GM21367 (cell line): ENCODE measurements at regions not wholly inside any gene's neighbourhood (a gene's known extent, or its start where the extent isn't known, plus 50 kb on each side); places are given as distances from the start of the nearest gene placed in this dataset.
"Not testable (repeated sequence)": the region's sequence is repeated elsewhere in the genome, so short reads cannot be mapped to it uniquely, and the experiment has no call there.

Source experiments
- ATAC-seq: cut with Tn5 transposase; IDR thresholded peaks from one replicate; pipeline ENCODE4 v1.9.1; 2021; ENCODE audit not compliant: unreplicated experiment

DNA sequence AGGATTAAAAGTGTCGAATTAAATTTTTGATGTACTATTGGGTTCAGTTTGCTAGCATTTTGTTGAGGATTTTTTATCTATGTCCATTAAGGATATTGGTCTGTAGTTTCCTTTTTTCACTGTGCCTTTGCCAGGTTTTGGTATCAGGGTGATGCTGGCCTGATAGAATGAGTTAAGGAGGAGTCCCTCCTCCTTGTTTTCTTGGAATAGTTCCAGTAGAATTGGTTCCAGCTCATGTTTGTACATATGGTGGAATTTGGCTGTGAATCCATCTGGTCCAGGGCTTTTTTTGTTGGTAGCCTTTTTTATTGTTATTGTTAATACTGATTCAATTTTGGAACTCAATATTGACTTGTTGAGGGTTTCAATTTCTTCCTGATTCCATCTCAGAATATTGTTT, 141.8 kb downstream of the SIM1 start:
- ATAC-seq, result no peak

DNA sequence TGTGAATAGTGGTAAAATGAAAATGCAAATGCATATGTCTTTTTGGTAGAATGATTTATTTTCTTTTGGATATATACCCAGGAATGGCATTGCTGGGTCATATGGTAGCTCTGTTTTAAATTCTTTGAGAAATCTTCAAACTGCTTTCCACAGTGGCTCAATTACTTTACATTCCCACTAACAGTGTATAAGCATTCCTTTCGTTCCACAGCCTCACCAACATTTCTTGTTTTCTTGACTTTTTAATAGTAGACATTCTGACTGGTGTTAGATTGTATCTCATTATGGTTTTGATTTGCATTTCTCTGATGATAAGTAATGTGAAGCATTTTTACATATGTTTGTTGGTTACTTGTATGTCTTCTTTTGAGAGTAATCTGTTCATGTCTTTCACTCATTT, 144.0 kb downstream of the SIM1 start:
- ATAC-seq, result no peak

DNA sequence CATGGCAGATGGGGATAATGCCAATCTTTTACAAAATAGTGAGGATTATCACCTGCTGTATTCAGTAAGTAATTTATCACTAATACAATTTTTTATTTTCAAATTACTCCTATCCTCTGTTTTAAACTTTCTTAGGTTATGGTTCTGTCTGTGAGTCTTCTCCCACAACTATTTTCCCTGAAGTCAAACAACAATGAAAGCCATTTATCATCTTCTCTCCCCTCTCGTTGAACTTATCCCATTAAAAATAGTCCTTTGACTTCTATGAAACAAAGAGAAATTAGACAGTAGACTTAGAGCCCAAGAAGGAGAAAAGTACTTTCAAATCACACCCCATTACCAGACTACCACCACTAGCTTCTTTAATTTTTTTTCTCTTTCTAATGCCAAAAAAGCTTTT, 147.7 kb downstream of the SIM1 start:
- ATAC-seq, result no peak

DNA sequence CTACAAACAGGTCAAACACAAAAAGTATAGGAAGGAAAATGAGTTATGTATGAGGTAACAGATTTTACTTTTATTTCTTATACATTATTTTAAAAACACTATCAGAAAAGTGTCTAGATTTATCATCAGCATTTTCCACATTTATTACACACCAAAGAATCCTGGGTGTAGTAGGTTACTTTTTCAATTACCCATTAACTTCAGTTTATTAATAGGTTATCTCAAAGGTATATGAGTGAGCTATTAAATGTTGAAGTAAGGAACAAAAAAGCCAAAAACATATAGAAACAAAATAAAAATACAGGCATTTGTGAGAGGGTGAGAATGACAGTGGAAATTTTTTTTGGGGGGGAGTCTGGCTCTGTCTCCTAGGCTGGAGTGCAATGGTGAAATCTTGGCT, 150.5 kb downstream of the SIM1 start:
- ATAC-seq, result no peak

DNA sequence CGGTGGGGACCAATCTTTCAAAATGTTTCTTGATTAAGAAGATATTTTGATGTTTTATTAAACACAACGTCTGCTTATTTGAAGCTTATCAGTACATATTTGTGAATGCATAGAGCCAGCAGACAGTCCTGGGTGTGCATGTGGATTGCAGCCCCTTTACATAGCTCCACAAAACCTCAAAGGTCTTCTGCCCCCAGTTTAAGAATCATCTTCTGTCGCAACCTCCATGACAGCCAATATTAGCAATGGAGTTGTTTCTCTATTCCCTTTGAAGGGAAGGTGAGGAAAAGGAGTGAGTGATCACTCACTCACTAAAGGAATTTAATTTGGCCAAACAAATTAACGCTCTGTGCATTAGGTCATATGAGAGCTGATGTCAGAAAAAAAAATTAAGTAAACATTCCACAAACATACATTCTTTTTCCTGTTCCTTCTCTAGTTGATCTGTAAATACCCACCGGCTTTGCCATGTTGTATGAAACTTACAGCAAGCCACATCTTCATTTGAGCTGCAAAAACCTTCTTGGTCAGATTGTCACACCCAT, 152.9 kb downstream of the SIM1 start:
- ATAC-seq, result no peak

DNA sequence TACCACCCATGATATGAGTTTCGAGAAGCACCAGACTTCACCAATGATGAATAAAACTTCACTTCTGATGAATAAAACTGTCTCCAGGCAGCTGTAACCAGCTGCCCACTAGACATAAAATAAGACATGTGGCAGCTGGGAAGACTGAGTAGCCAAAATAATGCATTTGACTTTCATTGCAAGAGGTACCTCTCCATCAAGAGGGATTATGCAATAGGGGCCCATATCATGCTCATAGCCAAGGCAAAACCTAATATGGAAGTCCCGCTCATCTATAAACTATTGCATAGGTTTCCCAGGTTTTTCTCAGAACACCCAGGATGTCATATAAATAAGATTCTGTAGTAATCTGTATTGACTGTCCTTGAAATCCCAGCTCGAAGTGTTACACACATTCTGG, 155.5 kb downstream of the SIM1 start:
- ATAC-seq, result no peak

DNA sequence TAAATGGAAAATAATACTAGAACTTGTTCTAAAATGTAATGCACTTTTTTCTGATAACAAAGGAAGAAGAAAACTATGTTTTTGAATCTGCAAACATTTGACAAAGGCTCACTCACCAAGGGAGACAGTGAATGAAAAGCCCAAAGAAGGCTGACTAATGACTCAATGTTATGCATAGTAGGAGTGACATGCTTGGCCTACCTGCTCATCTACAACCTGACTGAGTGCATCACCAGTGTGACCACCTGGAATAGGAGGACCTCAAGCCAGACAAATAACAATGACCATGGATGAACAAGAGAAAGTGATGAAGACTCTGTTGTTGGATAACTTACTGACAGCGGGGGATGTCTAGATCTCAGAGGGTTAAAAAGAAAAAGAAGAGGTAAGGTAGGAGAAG, 157.2 kb downstream of the SIM1 start:
- no peak for ATAC-seq

DNA sequence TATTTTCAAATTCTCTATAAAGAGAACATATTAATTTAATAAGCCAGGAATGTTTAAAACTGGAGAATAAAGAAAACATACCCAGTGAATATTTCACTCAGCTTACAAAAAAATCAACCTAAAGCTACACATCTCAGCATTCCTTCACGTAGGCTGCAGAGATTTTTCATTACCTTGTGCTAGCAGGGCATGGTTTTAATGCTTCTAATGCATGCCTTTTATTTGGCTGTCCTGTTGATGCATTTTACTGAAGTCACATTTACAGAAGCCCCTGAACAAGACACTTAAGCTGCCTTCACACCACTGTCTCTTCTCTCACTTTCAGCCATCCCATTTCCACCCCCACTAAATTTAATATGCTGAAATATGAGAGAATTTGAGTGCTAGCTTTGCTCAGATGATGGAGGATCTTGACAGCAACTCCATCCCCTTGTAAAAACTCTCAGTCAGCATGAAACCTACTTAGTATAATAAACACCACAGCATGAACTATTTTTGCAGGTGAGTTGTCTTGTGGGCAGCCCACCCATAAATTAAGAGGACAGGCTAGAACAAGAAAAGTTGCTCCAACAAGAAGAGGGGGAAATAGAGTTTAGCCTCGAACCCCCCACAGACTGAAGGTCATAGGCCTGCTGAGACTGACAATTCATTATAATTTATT, 159.4 kb downstream of the SIM1 start:
- no peak for ATAC-seq

DNA sequence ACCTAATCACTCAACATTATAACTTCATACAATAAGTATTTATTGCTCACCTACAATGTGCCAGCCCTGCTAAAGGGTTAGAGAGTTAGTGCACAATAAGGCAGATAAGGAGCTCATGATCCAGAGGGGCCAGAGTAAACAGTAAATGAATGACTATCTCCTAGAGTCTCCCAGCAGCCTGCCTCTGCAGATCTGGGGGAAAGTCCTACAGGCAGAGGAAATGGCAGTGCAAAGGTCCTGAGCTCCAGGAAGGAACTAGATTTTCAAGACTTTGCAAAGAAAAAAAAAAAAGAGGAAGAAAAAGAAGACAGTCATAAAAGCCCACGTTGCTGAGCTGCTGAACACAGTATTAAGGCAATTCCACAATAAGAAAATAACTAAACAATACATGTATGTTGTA, 160.1 kb downstream of the SIM1 start:
- ATAC-seq, result no peak

DNA sequence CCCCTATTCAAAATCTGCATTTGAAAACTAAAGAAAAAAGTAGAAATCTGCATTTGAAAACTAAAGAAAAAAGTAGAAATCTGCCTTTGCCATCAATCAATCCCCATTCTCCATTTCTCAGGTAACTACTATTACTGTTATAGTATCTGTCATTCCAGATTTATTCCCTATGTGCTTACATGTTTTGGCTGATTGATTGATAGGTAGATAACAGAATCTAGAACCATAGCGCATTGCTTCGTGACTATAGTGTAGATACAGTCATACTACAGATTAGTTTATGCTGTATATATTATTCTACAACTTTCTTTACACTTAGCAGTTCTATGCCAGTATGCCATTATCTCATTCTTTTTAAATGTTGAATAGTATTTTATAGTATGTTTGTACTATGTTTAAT, 163.0 kb downstream of the SIM1 start:
- no peak for ATAC-seq

DNA sequence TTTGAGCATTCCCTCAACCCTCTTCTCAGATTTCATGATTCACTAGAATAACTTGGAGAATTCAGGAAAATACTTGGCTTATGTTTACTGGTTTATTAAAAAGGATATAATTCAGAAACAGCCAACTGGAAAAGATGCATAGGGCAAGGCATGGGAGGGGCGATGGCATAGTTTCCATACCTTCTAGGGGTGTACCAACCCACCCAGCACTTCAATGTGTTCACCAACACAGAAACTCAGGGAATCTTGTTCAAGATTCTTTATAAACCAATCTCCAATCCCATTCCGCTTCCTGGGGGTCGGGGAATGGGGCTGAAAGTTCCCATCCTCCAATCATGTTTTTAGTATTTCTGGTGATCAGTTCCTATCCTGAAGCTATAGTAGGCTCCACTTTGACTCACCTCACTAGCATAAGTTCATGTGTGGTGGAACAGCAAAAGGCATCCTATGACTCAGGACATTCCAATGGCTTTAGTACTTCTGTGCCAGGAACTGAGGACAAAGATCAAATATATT, 164.4 kb downstream of the SIM1 start:
- ATAC-seq, result no peak

DNA sequence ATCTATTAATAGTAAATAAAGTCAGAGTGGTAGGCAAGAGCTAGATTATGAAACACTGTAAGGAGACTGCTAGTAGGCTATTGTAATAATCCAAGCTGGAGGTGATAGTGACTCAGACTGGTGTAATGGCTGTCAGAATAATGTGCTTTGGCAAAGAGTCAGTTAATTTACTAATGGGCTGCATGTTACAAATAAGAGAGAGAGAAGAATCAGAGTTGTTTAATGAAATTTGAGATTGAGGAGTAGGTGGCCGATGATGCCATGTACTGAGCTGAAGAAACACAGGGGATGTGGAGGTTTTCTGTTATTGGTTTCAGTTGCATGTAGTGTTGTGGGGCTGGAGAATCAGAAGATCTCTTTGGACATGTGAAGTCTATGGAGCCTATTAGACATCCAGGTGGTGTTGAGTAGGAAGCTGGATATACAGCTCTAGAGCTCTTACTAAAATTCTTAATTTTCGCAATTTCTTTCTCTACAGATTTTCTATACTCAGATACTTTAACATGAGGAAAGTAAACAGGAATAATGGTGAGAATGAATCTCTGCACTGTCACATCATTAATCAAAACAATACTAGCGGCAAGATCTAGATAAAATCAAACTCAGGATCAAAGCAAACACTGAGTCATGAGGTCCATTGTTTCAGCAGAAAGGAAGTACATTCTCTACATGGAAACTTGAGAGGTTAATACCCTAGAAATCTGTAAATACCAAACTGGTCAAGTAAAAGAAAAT, 167.7 kb downstream of the SIM1 start:
- ATAC-seq, result no peak

DNA sequence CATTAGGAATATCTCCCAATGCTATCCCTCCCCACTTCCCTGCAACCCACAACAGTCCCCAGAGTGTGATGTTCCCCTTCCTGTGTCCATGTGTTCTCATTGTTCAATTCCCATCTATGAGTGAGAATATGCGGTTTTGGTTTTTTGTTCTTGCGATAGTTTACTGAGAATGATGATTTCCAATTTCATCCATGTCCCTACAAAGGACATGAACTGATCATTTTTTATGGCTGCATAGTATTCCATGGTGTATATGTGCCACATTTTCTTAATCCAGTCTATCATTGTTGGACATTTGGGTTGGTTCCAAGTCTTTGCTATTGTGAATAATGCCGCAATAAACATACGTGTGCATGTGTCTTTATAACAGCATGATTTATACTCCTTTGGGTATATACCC, 169.5 kb downstream of the SIM1 start:
- ATAC-seq, result not testable (repeated sequence)

DNA sequence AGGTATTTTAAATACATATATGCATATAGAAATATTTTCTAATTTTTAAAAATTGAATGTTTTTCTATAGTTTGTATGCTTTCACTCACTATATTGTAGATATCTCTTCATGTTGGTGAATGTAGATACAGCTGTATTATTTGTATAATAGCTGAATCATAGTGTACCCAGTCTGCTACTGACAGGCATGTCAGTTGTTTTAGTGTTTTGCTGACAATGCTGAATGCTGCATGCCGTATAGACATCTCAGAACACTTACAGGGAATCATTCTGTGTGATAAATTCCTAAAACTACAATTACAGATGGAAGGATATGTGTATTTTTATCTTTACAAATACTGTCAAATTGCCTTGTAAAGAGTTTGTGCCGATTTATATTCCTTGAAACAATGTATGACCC, 175.4 kb downstream of the SIM1 start:
- ATAC-seq, result no peak

DNA sequence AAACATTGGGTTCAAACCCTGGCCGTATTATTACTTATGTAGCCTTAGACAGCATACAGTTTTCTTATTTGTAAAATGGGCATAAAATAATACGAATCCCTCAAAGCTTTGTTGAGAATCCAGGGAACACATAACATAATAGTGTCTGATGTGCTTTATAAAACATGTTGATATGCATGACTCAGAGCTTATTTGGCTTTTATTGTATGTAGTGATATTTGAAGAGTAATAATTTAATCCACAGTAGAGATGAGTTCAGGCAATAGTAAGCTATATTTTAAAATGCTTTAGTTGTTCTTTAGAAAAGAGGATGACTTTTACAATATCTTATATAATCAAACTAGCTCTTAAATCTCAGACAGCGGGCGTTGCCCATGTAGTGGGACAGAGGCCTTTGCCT, 176.4 kb downstream of the SIM1 start:
- ATAC-seq, result no peak

DNA sequence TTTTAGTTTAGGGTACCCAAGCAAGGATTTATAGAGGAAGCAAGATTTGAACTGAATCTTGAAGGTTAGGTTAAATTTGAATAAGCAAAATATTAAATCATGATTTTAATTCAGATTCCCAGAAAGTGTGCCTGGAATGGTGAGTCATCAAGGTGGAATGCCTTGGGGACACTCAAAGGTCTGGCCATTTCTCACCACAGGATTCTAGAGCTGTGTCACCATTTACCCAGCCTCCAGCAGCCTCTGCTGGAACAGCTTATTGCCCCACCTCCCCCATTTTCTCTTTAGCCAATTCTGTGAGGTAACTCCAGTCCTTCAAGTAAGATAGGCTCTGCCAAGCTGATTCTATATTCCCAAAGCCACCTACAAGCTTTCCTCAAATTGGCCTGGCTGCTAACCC, 181.4 kb downstream of the SIM1 start:
- no peak for ATAC-seq

DNA sequence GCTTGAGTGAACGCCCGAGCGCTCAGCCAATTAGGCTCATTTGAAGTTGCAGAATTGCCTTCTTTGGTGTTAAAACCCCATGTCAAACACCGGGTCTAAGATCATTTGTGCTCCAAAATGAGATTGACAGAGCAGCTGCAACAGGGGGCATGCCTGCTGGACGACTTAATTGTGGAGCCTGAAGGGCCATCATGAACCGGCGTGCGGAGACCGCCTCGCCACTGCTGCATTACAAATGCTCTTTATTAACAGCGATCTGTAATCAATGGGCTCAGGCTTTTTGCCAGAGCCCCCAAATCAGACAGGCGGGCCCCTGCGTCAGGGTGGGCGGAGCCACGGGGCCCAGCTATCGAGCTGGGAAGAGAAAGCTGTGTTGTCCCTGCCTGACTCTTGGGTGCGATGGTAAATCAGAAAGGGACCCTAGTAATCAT, 183.2 kb downstream of the SIM1 start:
- no peak for ATAC-seq

DNA sequence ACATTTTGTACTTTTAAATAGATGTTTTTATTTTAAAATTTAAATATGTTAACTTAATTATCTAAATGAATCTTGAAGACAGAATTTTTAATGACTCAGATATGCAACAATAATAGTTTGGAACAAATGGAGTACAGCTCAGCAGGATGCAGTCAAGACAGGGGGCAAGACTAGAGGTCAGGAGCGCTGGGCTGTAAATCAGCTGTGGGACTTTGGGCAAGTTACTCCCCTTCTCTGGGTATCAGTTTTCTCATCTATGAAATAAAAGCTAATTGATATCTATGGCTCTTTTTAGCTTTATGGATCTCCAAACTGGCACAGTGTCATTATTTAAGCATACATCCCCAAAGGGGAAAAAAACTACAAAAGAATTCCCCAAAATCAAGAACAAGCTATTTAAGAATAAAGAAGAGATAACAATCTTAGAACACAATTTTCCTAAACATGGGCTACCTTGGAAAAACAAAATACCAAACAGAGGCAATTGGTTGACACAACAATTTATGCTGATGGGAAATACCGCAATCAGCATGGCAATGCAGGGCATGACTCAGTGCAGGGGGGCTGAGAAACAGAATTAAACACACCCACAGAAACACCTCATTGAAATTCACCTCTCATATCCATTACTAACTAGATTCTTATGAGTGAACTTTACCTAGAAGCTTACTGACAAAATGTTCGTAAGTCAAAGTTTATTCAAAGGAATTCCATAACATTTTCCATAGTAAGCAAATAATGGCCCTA, 188.2 kb downstream of the SIM1 start:
- ATAC-seq, result no peak

DNA sequence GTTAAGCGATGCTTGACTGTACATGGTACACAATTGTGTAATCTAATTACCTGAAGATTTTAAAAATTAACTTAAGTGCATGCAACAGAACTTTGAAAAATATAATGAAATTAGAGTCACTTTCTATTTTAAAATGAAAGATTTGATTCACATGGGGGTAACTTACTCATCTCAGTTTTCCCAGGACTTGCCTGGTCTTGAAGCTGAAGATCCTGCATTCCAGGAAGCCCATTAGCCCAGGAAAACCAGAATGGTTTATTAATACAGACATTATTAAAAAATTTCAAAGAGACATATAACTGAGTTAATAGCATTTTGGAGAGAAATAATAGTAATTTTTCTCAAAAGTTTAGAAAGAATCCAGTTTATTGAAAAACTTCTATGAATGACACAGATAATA, 190.6 kb downstream of the SIM1 start:
- ATAC-seq, result no peak

DNA sequence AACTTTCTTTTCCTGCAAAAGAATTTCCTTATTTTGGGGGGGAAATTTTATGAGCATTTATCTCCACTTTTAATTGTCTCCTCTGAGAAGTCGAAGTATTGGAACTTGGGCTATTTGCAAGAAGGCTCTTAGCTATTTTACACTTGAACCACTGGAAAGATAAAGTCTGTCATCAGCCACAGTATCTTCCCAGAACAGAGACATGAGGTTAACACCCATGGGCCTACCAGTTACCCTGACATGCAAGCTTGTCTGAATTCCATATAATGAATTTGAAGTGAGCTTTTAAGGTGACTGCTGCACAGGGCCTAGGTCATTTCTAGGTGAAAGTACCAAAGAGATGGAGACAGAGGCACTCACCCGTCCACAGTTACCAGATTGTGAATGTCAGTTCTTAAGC, 193.1 kb downstream of the SIM1 start:
- ATAC-seq, result no peak

DNA sequence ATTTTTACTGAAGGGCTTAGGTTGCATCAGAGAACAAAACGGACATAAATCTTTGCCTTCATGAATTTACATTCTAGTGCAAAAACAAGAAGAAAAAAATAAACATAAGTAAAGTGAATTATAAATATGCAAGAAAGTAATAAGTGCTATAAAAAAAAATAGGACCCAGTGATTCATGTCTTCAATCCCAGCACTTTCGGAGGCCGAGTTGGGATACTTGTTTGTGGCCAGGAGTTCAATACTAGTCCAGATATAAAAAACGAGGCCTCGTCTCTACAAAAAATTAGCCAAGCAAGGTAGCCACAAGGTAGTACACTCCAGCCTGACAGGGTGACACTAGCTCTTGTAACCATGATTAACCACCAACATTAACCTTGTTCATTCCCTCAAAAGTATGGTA, 193.5 kb downstream of the SIM1 start:
- ATAC-seq, result no peak

DNA sequence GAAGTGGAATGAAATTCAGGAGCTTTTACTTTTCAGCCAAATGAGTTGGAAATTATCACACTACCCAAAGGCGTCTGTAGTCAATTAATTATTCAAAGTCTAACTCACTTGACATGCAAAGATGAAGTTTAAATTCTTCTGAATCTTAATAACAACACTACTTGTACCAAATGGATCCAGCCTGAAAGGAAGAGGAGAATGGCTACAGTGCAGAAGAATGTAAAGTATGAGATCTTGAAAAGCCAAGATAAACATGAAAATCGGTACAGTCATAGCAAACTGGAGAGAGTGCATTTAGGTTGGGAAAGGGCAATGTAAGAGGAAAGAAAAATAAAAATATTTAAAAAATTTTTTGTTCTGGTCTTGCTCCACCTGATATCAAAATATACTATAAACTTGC, 195.5 kb downstream of the SIM1 start:
- no peak for ATAC-seq
